Chondrocyte (in vitro differentiated cells): ENCODE measurements at regions not wholly inside any gene's neighbourhood (a gene's known extent, or its start where the extent isn't known, plus 50 kb on each side); places are given as distances from the start of the nearest gene placed in this dataset.
"Not testable (repeated sequence)": the region's sequence is repeated elsewhere in the genome, so short reads cannot be mapped to it uniquely, and the experiment has no call there.

Source experiments
- DNase-seq: peaks from one replicate; pipeline ENCODE4 v3.0.0; 2021; ENCODE audit warnings: mixed read lengths, low spot score
- H3K27ac Mint-ChIP-seq: one replicate; pipeline ENCODE4 v1.8.0; 2021; ENCODE audit warnings: mild to moderate bottlenecking, moderate library complexity, mixed read lengths; ENCODE audit not compliant: unreplicated experiment
- H3K27me3 Mint-ChIP-seq: 2 replicates; pipeline ENCODE4 v1.8.0; 2021; ENCODE audit warnings: low read depth, mixed read lengths
- H3K36me3 Mint-ChIP-seq: 2 replicates; pipeline ENCODE4 v1.8.0; 2021; ENCODE audit warnings: low read depth, mixed read lengths
- H3K4me1 Mint-ChIP-seq: 2 replicates; pipeline ENCODE4 v1.8.0; 2021; ENCODE audit warnings: low read depth, mild to moderate bottlenecking, mixed read lengths
- H3K4me3 Mint-ChIP-seq: one replicate; pipeline ENCODE4 v1.8.0; 2021; ENCODE audit warnings: mild to moderate bottlenecking, moderate library complexity, mixed read lengths; ENCODE audit not compliant: unreplicated experiment
- H3K9me3 Mint-ChIP-seq: 2 replicates; pipeline ENCODE4 v1.8.0; 2021; ENCODE audit warnings: low read depth, mixed read lengths
- TF ChIP-seq, protein P1 (sequence below): fragments of 200-600 bp; sonication (generic); IDR thresholded peaks from 2 replicates; pipeline ENCODE4 v1.5.0; 2021; ENCODE audit warnings: antibody characterized with exemption, mild to moderate bottlenecking, moderate library complexity

GRCh38 chr3:13138833-13139145, 65.6 kb upstream of the IQSEC1 start:
- H3K27me3 Mint-ChIP-seq, result peaks cover 48% of the 10 kb centered on the region
- no peaks in the 10 kb centered on the region for H3K9me3 Mint-ChIP-seq
- H3K4me1 Mint-ChIP-seq, result no peaks in the 10 kb centered on the region
- H3K27ac Mint-ChIP-seq, result no peak overlapping the region
- no peak overlapping the region for H3K4me3 Mint-ChIP-seq
- H3K36me3 Mint-ChIP-seq, result no peaks in the 10 kb centered on the region
- TF ChIP-seq, protein P1, sequence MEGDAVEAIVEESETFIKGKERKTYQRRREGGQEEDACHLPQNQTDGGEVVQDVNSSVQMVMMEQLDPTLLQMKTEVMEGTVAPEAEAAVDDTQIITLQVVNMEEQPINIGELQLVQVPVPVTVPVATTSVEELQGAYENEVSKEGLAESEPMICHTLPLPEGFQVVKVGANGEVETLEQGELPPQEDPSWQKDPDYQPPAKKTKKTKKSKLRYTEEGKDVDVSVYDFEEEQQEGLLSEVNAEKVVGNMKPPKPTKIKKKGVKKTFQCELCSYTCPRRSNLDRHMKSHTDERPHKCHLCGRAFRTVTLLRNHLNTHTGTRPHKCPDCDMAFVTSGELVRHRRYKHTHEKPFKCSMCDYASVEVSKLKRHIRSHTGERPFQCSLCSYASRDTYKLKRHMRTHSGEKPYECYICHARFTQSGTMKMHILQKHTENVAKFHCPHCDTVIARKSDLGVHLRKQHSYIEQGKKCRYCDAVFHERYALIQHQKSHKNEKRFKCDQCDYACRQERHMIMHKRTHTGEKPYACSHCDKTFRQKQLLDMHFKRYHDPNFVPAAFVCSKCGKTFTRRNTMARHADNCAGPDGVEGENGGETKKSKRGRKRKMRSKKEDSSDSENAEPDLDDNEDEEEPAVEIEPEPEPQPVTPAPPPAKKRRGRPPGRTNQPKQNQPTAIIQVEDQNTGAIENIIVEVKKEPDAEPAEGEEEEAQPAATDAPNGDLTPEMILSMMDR, result no peak
- DNase-seq, result peak; percentile 44

DNA sequence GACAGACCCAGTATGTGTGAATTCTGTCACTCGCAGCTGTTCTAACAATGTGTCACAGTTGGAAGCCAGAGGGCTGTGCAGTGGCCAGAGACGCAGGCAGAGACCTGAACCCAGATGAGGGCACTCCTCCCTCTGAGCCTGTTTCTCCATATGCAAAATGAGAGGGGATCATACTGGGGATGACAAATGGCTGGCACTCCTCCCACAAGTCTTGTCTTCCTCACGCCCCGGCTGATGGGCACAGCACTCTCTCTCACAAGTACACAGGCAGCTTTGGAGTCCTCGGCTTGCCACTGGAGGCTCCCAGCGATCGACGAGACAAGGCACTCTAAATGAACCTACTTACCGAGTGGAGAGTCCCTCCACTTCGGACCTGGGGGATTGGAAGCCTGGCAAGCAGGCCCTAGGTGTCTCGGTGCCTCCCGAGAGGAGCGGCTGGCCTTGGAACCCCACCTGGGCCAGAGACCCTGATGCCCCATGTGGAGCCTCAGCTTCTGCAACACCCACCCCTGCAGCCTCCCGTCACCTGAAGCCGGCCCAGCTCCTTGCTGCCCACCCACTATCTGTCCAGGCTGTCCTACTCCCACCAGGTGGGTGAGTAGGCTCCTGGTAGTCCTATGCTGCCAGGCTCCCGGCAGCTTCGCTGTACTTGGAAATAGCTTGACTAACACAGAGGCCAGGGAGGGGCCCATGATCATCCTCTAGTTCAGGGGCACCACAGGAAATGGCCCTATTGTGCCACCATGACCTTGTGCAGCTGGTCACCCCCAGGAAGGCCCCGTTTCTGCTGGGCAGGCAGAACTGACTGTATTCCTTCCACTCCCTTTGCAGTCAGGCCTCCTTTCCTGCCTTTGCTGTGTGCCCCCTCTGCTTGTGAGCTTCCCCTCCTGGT, 65.0 kb upstream of the IQSEC1 start:
- Mint-ChIP-seq H3K36me3 (no peaks in the 10 kb centered on the region), H3K9me3 (no peaks in the 10 kb centered on the region), H3K4me3 (no peak overlapping the region), H3K27me3 (peaks cover 53% of the 10 kb centered on the region), H3K4me1 (no peaks in the 10 kb centered on the region), H3K27ac (no peak overlapping the region)
- TF ChIP-seq, protein P1, result no peak
- DNase-seq, result peak; percentile 86

GRCh38 chr3:13136848-13137247, 63.6 kb upstream of the IQSEC1 start:
- not testable (repeated sequence) for H3K4me1 Mint-ChIP-seq, H3K9me3 Mint-ChIP-seq

GRCh38 chr3:13136426-13136825, 63.2 kb upstream of the IQSEC1 start:
- H3K9me3 Mint-ChIP-seq, result no peaks in the 10 kb centered on the region
- no peak overlapping the region for H3K27ac Mint-ChIP-seq
- H3K4me1 Mint-ChIP-seq, result no peaks in the 10 kb centered on the region
- TF ChIP-seq, protein P1, result no peak
- DNase-seq, result no peak
- peaks cover 54% of the 10 kb centered on the region for H3K27me3 Mint-ChIP-seq
- no peaks in the 10 kb centered on the region for H3K36me3 Mint-ChIP-seq
- no peak overlapping the region for H3K4me3 Mint-ChIP-seq

More at GRCh38 chr3:13136848-13137247, 63.6 kb upstream of the IQSEC1 start:
- not testable (repeated sequence) for DNase-seq, H3K36me3 Mint-ChIP-seq, H3K4me3 Mint-ChIP-seq, H3K27ac Mint-ChIP-seq
- H3K27me3 Mint-ChIP-seq, result peaks cover 54% of the 10 kb centered on the region

DNA sequence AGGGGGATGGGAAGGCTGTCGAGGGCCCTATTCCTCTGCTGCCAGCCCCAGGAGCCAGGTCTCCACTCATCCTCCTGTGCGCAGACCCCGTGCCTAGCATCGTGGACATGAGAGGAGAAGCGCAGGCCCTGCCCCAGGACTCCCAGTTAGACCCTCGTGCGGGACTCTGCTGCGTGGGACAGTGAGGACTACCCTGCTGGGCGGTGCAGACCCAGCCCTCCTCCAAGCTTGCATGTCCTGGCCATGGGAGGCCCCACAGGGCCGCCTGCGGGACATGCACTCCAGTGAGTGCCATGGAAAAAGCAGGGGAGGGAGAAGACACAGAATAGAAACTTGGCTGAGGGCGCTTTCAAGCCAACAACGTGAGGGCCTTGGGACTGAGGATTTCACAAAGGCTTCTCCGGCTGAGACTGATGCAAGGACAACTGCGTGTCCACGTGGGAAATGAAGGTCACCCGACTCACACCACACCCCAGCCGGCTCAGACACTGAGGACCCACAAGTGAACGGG, 62.6 kb upstream of the IQSEC1 start:
- Mint-ChIP-seq H3K27ac (no peak overlapping the region), H3K27me3 (peaks cover 54% of the 10 kb centered on the region), H3K4me3 (no peak overlapping the region), H3K36me3 (no peaks in the 10 kb centered on the region), H3K4me1 (no peaks in the 10 kb centered on the region), H3K9me3 (no peaks in the 10 kb centered on the region)
- DNase-seq, result peak; percentile 71
- TF ChIP-seq, protein P1, result no peak
